Esophagus squamous epithelium (tissue), 4 donors: ENCODE measurements at regions not wholly inside any gene's neighbourhood (a gene's known extent, or its start where the extent isn't known, plus 50 kb on each side); places are given as distances from the start of the nearest gene placed in this dataset.

ENCODE experiments used
- POLR2A ChIP-seq, 4 donors: fragments of 450-650 bp; IDR thresholded peaks; one replicate each; pipeline ENCODE4 v1.6.1; 2017; ENCODE audit warnings: antibody characterized with exemption in 4 of 4, mild to moderate bottlenecking in 4 of 4, moderate library complexity in 3 of 4
- TF ChIP-seq, protein P1 (sequence below), 6 experiments: fragments of 450-650 bp in 4 of 6; fragments of 200-600 bp in 2 of 6; sonication (generic) in 2 of 6; IDR thresholded peaks; one replicate each; pipeline ENCODE4 v1.5.1; 2016 to 2019; ENCODE audit warnings: antibody characterized with exemption in 6 of 6, mild to moderate bottlenecking in 4 of 6, moderate library complexity in 4 of 6

DNA sequence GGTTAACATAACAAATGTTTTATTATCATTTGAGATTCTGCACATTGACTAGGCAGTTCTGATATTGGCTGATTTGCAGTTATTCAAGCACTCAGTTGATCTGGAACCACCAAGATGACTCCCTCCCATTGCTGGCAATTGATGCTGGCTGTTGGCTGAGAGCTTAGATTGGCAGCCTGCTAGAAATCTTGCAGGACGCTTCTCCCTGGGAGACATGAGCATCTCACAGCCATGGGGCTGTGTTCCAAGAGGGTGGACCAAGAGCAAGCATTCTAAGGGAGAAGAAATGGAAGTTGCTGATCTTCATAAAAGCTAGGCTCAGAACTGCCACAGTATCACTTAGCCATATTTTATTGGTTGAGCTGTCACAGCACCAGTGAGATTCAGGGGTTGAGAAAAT lies 233.4 kb upstream of the ID4 start:
- TF ChIP-seq, protein P1, sequence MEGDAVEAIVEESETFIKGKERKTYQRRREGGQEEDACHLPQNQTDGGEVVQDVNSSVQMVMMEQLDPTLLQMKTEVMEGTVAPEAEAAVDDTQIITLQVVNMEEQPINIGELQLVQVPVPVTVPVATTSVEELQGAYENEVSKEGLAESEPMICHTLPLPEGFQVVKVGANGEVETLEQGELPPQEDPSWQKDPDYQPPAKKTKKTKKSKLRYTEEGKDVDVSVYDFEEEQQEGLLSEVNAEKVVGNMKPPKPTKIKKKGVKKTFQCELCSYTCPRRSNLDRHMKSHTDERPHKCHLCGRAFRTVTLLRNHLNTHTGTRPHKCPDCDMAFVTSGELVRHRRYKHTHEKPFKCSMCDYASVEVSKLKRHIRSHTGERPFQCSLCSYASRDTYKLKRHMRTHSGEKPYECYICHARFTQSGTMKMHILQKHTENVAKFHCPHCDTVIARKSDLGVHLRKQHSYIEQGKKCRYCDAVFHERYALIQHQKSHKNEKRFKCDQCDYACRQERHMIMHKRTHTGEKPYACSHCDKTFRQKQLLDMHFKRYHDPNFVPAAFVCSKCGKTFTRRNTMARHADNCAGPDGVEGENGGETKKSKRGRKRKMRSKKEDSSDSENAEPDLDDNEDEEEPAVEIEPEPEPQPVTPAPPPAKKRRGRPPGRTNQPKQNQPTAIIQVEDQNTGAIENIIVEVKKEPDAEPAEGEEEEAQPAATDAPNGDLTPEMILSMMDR (IDR thresholded peaks at IDR 0.05), result no peak
- TF ChIP-seq POLR2A (IDR thresholded peaks at IDR 0.05), result no peak
